Peyer's patch (tissue), 4 donors: ENCODE measurements at regions not wholly inside any gene's neighbourhood (a gene's known extent, or its start where the extent isn't known, plus 50 kb on each side); places are given as distances from the start of the nearest gene placed in this dataset.

ENCODE experiments used
- CTCF ChIP-seq, 6 experiments: fragments of 450-650 bp in 4 of 6; fragments of 200-600 bp in 2 of 6; sonication (generic) in 1 of 6; IDR thresholded peaks; one replicate each; pipeline ENCODE4 v1.5.1; 2017 to 2019; ENCODE audit warnings: antibody characterized with exemption in 6 of 6, mild to moderate bottlenecking in 3 of 6, moderate library complexity in 1 of 6
- POLR2A ChIP-seq, 2 donors: fragments of 450-650 bp; IDR thresholded peaks; one replicate each; pipeline ENCODE4 v1.5.1; 2017; ENCODE audit warnings: antibody characterized with exemption in 2 of 2, mild to moderate bottlenecking in 2 of 2, moderate library complexity in 2 of 2

- TF ChIP-seq CTCF (IDR thresholded peaks at IDR 0.05) (no peak), POLR2A (IDR thresholded peaks at IDR 0.05) (no peak)
These were observed 419.6 kb downstream of the DIPK2A start for GRCh38 chr3:144391236-144391635.
